ENCODE measurements at regions not wholly inside any gene's neighbourhood (a gene's known extent, or its start where the extent isn't known, plus 50 kb on each side); places are given as distances from the start of the nearest gene placed in this dataset.
A peak's percentile ranks its signal among the peaks of the same experiment; 100 is the strongest.

DNA sequence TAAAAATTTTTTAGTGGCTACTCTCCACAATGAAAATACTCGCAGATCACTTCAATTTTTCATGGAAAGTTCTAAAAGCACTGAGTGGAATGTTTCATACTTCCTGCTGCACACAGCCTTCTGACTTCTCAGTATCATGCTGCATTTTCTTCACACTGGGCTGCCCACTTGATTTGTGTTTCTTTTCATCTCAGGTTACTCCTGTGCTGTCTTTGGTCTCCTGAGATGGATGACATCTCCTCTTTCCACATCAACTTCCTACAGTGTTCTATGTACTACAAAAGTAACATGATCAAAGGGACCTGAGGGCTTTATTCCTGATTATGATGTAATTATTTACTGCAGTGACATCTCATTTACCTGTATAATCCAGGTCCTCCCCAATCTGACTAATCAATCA lies 927.7 kb downstream of the ROBO2 start:
- DNase-seq (ENCODE audit: low read depth, low spot score), result no peak

DNA sequence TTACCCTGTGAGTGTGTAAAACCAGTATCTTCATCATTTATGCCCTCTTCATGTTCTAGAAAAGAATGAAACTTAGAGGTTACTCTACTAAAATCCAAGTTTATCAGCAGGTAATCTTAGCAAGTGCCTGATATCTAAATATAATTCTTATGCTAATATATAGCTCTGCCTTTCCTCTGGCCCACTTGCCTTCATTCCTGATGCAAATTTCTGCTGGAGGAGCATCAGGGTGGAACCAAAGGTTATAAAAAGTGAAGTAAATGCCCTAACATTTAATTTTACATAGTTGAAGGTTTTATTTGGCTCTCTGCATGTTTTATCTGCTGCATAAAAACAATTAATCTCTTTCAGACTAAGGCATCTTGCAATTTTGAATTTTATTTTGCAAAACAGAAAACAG lies 936.2 kb downstream of the ROBO2 start:
- DNase-seq (ENCODE audit: low read depth, low spot score), result no peak

GRCh38 chr3:78003090-78003489 lies 963.2 kb downstream of the ROBO2 start:
- DNase-seq (ENCODE audit: low read depth, low spot score), result no peak

- DNase-seq (ENCODE audit: low read depth, low spot score), result peak; percentile 43
Observed at GRCh38 chr3:78004571-78004970, 964.7 kb downstream of the ROBO2 start.

DNA sequence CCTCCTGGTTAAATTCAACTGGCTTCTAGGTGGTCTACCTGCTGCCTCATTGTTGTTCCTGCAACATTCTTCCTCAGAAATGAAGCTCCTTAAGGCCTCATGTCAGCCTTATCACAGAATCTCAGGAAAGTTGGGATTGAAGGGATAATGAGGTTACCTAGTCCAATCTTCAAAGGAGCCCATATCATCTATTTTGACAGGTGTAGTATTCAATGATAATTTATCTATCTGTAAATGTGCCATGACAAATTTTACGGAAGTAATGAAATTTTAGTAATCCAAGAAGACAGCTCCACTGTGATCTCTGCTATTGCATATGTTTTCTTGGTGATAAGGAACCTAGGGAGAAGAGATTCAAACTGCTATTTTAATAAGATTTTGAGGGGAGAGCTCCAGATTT lies 973.8 kb downstream of the ROBO2 start:
- DNase-seq (ENCODE audit: low read depth, low spot score), result no peak

GRCh38 chr3:78015856-78016255 lies 976.0 kb downstream of the ROBO2 start:
- DNase-seq (ENCODE audit: low read depth, low spot score), result no peak

- DNase-seq (ENCODE audit: low read depth, low spot score), result no peak
Observed at GRCh38 chr3:78021710-78022109, 981.8 kb downstream of the ROBO2 start.

GRCh38 chr3:78022232-78022631 lies 982.3 kb downstream of the ROBO2 start:
- DNase-seq (ENCODE audit: low read depth, low spot score), result no peak

- no peak for DNase-seq (ENCODE audit: low read depth, low spot score)
Observed at GRCh38 chr3:78023257-78023656, 983.4 kb downstream of the ROBO2 start.

DNA sequence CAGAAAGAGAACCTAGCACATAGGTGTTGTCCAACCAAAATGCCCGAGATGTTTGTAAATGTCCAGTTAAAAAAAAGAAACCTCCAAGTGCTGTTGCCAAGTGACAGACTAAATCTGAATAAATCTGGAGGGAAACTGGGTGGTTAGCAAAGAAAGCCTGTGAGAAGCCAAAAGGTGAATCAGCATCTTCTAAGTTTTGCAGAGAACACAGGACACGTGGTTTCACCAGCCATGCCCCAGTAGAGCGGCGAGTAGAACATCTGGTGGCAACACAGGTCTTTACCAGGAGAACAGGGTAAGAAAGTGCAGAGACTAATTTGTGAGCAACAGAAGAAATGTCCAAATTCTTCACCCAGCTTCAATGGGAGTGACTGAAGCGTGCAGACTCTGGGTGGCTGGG lies 986.0 kb downstream of the ROBO2 start:
- DNase-seq (ENCODE audit: low read depth, low spot score), result no peak

DNA sequence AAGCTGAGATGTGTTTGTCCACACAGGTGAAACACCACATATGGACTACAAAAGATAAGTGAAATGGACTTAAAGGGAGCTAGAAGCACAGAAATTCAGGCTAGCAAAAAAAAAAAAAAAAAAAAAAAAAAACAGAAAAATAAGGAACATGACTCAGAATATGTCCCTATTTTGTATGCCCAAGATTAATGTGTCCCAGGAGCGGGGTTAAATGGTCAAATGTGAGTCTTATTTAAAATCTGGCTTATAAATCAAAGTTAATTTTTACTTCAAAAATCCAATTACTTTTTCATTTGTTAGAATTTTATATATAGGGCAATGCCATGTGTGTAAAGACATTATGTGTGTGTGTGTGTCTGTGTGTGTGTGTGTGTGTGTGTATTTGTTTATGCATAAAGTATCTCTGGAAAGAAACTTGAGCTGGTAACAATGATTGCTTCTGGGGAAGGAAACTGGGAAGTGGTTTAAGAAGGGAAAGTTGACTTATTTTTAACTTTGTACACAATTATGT lies 986.5 kb downstream of the ROBO2 start:
- DNase-seq (ENCODE audit: low read depth, low spot score), result no peak

GRCh38 chr3:78029775-78030174 lies 989.9 kb downstream of the ROBO2 start:
- DNase-seq (ENCODE audit: low read depth, low spot score), result no peak

GRCh38 chr3:78035131-78035641 lies 995.3 kb downstream of the ROBO2 start:
- no peak for DNase-seq (ENCODE audit: low read depth, low spot score)

DNA sequence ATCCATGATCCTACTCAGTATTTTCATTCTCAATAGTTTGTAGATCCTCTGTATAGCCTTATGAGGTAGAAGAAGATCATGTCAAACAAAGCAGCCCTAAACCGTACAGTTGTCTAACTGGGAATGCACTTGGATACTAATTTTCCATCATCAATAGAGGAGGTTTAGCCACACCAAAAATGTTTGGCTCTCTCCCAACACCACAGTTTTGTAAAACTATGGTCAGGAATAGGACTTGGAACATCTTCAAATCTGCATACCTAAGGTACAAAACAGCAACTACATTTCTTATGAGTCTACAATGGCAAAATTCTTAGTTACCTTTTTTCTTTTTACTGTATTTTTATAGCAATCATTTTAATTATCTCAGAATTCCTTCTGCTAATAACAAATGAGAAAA lies 1001.6 kb downstream of the ROBO2 start:
- peak; percentile 83 for DNase-seq (ENCODE audit: low read depth, low spot score)

DNA sequence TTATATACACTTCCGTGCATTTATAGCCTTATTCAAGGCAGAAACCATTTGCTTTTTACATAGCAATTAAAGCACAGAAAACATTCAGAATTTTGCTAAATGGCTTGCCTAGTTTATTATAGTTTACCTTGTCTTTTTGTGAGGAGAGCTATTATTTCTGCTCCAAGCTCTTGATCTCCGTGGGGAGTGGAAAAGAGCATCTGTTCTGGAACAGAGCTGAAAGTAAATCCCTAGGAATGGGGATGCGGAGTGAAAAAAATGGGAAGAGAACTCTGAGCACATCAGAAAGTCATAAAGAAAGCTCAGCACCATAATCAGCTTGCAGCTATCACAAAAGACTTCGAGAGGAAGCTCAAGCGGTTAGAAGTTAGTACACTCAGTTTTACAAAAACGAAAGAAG lies 1006.7 kb downstream of the ROBO2 start:
- DNase-seq (ENCODE audit: low read depth, low spot score), result no peak

GRCh38 chr3:78048698-78049097 lies 1008.8 kb downstream of the ROBO2 start:
- no peak for DNase-seq (ENCODE audit: low read depth, low spot score)

DNA sequence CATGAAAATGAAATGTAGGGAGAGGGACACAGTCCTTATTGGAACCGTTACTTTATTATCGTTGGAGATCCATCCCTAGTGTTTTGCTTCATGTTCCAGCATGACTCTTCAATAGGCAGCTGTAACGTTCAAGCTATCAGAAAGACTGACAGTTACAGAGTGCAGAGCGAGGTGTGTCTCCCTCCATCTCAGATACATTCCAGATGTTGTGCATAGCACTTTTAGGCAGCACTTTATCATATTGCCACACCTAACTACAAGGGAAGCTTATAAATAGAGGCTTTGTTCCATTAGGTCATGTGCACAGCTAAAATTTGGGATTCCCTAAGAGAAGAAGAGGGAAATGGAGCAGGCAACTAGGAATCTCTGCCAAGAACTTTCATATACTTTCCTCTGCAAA lies 1009.6 kb downstream of the ROBO2 start:
- no peak for DNase-seq (ENCODE audit: low read depth, low spot score)

GRCh38 chr3:78050276-78051065 lies 1010.6 kb downstream of the ROBO2 start:
- DNase-seq (ENCODE audit: low read depth, low spot score), result peak; percentile 2

- no peak for DNase-seq (ENCODE audit: low read depth, low spot score)
Observed at GRCh38 chr3:78052746-78053145, 1012.8 kb downstream of the ROBO2 start.

DNA sequence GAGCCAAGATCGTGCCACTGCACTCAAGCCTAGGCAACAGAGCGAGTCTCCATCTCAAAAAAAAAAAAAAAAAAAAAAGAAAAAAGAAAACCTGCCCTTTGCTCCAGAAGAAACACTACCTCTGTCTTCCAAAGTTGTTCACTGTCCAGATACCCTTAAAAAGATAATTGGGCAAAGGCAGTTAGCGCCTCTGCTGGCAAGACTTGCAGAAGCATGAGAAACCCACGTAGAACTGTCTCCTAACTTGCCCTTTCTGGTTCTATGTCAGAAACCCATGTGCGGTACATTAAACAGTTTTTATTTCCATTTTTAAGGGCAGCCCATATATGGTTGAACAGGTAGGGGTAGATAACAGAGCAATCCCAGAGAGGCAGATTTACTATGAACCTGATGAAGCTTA lies 1026.4 kb downstream of the ROBO2 start:
- no peak for DNase-seq (ENCODE audit: low read depth, low spot score)

DNA sequence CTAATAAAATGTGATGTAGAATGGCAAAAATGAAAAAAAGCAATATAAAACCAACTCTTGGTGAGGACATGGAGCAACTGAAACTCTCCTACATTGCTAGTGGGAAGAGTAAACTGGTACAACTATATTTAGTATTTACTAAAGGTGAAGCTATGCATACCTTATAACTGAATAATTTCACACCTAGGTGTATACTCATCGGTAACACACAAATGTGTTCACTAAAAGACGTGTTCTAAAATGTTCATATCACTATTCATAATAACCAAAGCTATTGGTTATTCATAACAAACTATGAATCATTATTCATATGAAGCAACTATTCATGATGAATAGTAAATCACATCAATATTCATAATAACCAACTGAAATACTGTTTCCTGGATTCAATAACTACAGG lies 1030.3 kb downstream of the ROBO2 start:
- DNase-seq (ENCODE audit: low read depth, low spot score), result no peak

GRCh38 chr3:78076379-78076778 lies 1036.5 kb downstream of the ROBO2 start:
- DNase-seq (ENCODE audit: low read depth, low spot score), result peak; percentile 6

DNA sequence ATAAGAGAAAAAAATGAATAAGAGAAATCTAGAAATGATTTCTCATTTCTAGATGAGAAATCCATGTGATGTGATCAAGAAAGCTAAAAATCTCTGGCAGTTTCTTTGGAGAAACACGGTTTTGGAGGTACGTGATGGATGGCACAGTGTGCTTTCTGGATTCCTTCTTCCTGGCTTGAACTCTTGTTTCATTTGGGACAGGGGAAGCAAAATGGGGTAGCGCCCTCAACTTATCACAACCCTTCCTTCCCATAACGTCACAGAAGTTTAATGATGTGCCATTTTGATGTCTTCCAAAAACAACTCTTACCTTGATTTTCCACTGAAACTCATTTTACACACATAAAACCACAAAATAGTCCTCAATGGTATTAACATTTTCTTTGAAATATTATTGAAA lies 1037.3 kb downstream of the ROBO2 start:
- DNase-seq (ENCODE audit: low read depth, low spot score), result no peak

GRCh38 chr3:78077842-78078241 lies 1037.9 kb downstream of the ROBO2 start:
- DNase-seq (ENCODE audit: low read depth, low spot score), result no peak

Data from astrocyte of the hippocampus (primary cell).